MM.1S (cell line): ENCODE measurements at regions not wholly inside any gene's neighbourhood (a gene's known extent, or its start where the extent isn't known, plus 50 kb on each side); places are given as distances from the start of the nearest gene placed in this dataset.

Experiments used
- DNase-seq: peaks from one replicate; pipeline ENCODE4 v3.0.0-alpha.2; 2015
- H2AFZ ChIP-seq: fragments of 300-600 bp; sonication (generic); 2 replicates; pipeline ENCODE4 v1.6.0; 2016; ENCODE audit warnings: antibody characterized with exemption, low read length
- H3F3A ChIP-seq: fragments of 300-600 bp; sonication (generic); 2 replicates; pipeline ENCODE4 v1.6.1; 2016; ENCODE audit warnings: mild to moderate bottlenecking, antibody characterized with exemption, low read length, moderate library complexity, mixed read lengths; ENCODE audit not compliant: insufficient read depth
- H3K27ac ChIP-seq: fragments of 300-600 bp; sonication (generic); 2 replicates; pipeline ENCODE4 v1.5.1; 2016; ENCODE audit warnings: mild to moderate bottlenecking, low read length
- H3K27me3 ChIP-seq: fragments of 300-600 bp; sonication (generic); replicated peaks from 2 replicates; pipeline ENCODE4 v1.6.0; 2016; ENCODE audit warnings: low read length; ENCODE audit not compliant: insufficient read depth
- H3K36me3 ChIP-seq: fragments of 300-600 bp; sonication (generic); replicated peaks from 2 replicates; pipeline ENCODE4 v1.6.1; 2016; ENCODE audit warnings: mild to moderate bottlenecking, low read length, mixed read lengths; ENCODE audit not compliant: insufficient read depth
- H3K4me1 ChIP-seq: fragments of 300-600 bp; sonication (generic); 2 replicates; pipeline ENCODE4 v1.6.1; 2016; ENCODE audit warnings: low read length, mixed read lengths
- H3K4me2 ChIP-seq: fragments of 300-600 bp; sonication (generic); 2 replicates; pipeline ENCODE4 v1.6.0; 2016; ENCODE audit warnings: low read depth, low read length
- H3K4me3 ChIP-seq: fragments of 300-600 bp; sonication (generic); 2 replicates; pipeline ENCODE4 v1.5.1; 2016; ENCODE audit warnings: low read length, mixed read lengths
- H3K79me2 ChIP-seq: fragments of 300-600 bp; sonication (generic); 2 replicates; pipeline ENCODE4 v1.6.1; 2016; ENCODE audit warnings: mixed run types, low read length, mixed read lengths
- H3K9ac ChIP-seq: fragments of 300-600 bp; sonication (generic); 2 replicates; pipeline ENCODE4 v1.6.1; 2016; ENCODE audit warnings: low read length, mixed read lengths
- H3K9me2 ChIP-seq: fragments of 300-600 bp; sonication (generic); replicated peaks from 2 replicates; pipeline ENCODE4 v1.6.1; 2016; ENCODE audit warnings: mild to moderate bottlenecking, low read length, mixed read lengths; ENCODE audit not compliant: insufficient read depth
- H3K9me3 ChIP-seq: fragments of 300-600 bp; sonication (generic); replicated peaks from 2 replicates; pipeline ENCODE4 v1.6.1; 2016; ENCODE audit warnings: mild to moderate bottlenecking, low read length, mixed read lengths; ENCODE audit not compliant: insufficient read depth
- H4K20me1 ChIP-seq: fragments of 300-600 bp; sonication (generic); 2 replicates; pipeline ENCODE4 v1.6.1; 2016; ENCODE audit warnings: mild to moderate bottlenecking, low read length, moderate library complexity, mixed read lengths; ENCODE audit not compliant: insufficient read depth
- EZH2 ChIP-seq: fragments of 300-600 bp; sonication (generic); optimal IDR thresholded peaks from 2 replicates; pipeline ENCODE3; 2017; ENCODE audit warnings: low read depth, mild to moderate bottlenecking, antibody characterized with exemption, low read length, mixed read lengths
- EZH2phosphoT487 ChIP-seq: fragments of 300-600 bp; sonication (generic); IDR thresholded peaks from 2 replicates; pipeline ENCODE4 v1.6.1; 2018; ENCODE audit warnings: antibody characterized with exemption, low read length
- TF ChIP-seq, protein P1 (sequence below): fragments of 300-600 bp; sonication (generic); IDR thresholded peaks from 2 replicates; pipeline ENCODE4 v1.5.1; 2016; ENCODE audit warnings: antibody characterized with exemption, low read length, mixed read lengths

DNA sequence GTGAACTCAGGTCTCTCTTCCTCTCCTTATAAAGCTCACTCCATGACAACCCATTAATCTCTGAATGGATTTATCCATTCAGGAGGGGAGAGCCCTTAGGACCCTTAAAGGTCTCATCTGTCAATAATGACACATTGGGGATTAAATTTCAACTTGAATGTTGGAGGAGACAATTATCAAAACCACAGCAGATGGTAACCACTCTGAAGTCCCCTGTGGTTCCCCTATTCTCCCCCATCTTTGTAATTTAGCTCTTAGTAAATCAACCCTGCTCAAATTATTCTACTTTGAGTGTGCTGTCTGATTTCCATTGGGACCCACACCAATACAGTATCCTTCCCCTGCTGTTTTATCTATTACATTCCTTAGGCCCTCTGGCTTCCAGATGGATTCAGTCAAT is 72.0 kb upstream of the RAI14 start:
- no peak for TF ChIP-seq EZH2
- TF ChIP-seq, protein P1, sequence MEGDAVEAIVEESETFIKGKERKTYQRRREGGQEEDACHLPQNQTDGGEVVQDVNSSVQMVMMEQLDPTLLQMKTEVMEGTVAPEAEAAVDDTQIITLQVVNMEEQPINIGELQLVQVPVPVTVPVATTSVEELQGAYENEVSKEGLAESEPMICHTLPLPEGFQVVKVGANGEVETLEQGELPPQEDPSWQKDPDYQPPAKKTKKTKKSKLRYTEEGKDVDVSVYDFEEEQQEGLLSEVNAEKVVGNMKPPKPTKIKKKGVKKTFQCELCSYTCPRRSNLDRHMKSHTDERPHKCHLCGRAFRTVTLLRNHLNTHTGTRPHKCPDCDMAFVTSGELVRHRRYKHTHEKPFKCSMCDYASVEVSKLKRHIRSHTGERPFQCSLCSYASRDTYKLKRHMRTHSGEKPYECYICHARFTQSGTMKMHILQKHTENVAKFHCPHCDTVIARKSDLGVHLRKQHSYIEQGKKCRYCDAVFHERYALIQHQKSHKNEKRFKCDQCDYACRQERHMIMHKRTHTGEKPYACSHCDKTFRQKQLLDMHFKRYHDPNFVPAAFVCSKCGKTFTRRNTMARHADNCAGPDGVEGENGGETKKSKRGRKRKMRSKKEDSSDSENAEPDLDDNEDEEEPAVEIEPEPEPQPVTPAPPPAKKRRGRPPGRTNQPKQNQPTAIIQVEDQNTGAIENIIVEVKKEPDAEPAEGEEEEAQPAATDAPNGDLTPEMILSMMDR = no peak
- TF ChIP-seq EZH2phosphoT487 = no peak
- H4K20me1 ChIP-seq = no peaks in the 10 kb centered on the region
- H3F3A ChIP-seq = no peaks in the 10 kb centered on the region
- H3K27ac ChIP-seq = no peak overlapping the region
- no peak overlapping the region for H3K9ac ChIP-seq
- H3K79me2 ChIP-seq = no peaks in the 10 kb centered on the region
- no peaks in the 10 kb centered on the region for H3K27me3 ChIP-seq
- DNase-seq = no peak
- no peaks in the 10 kb centered on the region for H3K36me3 ChIP-seq
- no peaks in the 10 kb centered on the region for H3K4me1 ChIP-seq
- H3K9me2 ChIP-seq = no peaks in the 10 kb centered on the region
- H2AFZ ChIP-seq = no peak overlapping the region
- no peaks in the 10 kb centered on the region for H3K9me3 ChIP-seq
- H3K4me2 ChIP-seq = no peak overlapping the region
- H3K4me3 ChIP-seq = no peak overlapping the region

DNA sequence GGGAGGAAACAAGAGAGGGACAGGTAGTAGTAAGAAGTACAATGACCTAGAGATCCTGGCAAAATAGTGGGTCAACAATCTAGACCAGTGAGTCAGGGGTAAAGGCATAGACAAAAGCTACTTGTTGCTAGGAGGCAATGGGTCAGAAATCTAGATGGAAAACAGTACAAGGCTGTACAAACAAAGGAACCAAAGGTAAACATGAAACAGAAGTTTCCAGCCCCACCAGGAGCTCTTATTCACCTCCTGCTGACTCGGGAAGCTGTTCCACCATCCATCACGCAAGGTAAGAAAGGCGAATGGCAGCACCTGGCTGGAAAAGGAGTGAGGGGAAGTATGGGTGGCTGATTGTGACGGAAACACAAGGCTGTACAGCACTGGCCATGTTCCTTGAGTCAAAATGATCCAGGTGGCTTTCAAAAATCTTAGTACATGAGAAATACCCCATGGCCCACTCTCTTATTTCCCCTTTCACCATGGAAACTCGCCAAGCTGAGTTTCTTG is 70.5 kb upstream of the RAI14 start:
- Histone ChIP-seq H4K20me1 (no peaks in the 10 kb centered on the region), H3K36me3 (no peaks in the 10 kb centered on the region), H2AFZ (no peak overlapping the region), H3K27ac (no peak overlapping the region), H3K9me2 (no peaks in the 10 kb centered on the region), H3K27me3 (no peaks in the 10 kb centered on the region), H3K4me2 (no peak overlapping the region), H3K79me2 (no peaks in the 10 kb centered on the region), H3K9me3 (no peaks in the 10 kb centered on the region), H3K4me1 (no peaks in the 10 kb centered on the region), H3K9ac (no peak overlapping the region), H3K4me3 (no peak overlapping the region), H3F3A (no peaks in the 10 kb centered on the region)
- no peak for DNase-seq
- TF ChIP-seq, protein P1 = no peak
- TF ChIP-seq EZH2 = no peak
- TF ChIP-seq EZH2phosphoT487 = no peak

DNA sequence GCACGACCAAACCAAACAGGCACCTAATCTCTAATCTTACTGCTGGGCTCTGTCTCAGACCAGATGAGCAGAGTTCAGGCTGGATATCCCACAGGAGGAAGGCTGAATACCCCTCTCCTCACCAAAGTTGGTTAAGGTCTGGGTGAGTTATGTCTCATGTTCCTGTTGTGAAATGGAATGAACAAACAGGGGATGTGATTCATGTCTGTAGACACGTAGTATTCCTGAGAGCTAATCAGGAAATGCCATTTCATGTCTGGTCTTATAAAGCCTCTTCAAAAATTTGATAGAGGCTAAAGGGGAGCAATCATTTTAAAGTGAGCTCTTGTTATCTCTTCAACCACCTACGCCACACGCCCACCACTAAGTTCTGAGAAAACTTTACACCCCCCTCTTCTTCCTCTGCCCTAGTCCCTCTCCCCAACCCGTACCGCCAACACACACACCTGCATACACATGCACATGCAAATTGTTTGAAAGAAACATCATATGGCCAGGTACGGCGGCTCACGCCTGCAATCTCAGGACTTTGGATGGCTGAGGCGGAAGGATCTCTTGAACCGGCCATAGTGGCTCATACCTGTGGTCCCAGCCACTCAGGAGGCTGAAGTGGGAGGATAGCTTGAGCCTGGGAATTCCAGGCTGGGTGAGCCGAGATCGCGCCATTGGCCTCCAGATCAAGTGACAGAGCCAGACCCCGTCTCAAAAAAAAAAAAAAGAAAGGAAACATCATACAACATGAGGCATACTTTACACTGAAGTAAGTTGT is 69.8 kb upstream of the RAI14 start:
- no peak overlapping the region for H3K9ac ChIP-seq
- no peaks in the 10 kb centered on the region for H3K4me1 ChIP-seq
- H3K4me3 ChIP-seq = no peak overlapping the region
- no peaks in the 10 kb centered on the region for H3K9me2 ChIP-seq
- no peaks in the 10 kb centered on the region for H3K9me3 ChIP-seq
- H2AFZ ChIP-seq = no peak overlapping the region
- H3K79me2 ChIP-seq = no peaks in the 10 kb centered on the region
- no peaks in the 10 kb centered on the region for H4K20me1 ChIP-seq
- no peak overlapping the region for H3K4me2 ChIP-seq
- H3F3A ChIP-seq = no peaks in the 10 kb centered on the region
- no peaks in the 10 kb centered on the region for H3K36me3 ChIP-seq
- H3K27ac ChIP-seq = no peak overlapping the region
- H3K27me3 ChIP-seq = no peaks in the 10 kb centered on the region
- no peak for DNase-seq
- TF ChIP-seq, protein P1 = no peak
- no peak for TF ChIP-seq EZH2
- no peak for TF ChIP-seq EZH2phosphoT487
